ENCODE measurements at regions not wholly inside any gene's neighbourhood (a gene's known extent, or its start where the extent isn't known, plus 50 kb on each side); places are given as distances from the start of the nearest gene placed in this dataset.

DNA sequence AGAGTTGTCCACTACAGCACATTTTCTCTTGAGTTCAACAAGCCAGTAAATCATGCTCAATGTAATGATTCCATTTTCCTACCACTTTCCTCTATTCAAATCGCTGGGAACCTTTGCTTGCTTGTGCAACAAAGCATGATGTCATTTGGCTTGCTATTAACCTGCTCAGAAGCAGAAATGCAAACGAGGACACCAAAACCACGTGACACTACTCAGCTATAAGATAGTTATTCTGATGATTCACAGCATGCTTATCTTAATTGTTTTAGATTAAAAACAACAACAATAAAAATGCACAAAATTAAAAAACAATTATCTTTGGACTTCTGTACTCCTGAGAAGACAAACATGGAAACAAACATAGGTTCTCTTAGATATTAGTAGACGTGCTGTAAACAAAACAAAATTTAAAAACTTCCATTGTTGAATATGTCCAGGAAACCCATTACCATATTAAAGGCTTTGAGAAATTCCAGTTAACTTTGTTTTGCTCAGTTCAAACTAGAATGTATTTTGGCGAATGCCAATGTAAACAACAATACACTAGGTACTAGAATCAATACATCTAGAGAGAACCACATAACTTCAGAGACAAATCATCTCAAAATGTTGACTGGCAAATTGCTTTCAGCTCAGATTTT lies 77.5 kb upstream of the KRAS start:
- no peak overlapping the region for H3K27ac ChIP-seq

DNA sequence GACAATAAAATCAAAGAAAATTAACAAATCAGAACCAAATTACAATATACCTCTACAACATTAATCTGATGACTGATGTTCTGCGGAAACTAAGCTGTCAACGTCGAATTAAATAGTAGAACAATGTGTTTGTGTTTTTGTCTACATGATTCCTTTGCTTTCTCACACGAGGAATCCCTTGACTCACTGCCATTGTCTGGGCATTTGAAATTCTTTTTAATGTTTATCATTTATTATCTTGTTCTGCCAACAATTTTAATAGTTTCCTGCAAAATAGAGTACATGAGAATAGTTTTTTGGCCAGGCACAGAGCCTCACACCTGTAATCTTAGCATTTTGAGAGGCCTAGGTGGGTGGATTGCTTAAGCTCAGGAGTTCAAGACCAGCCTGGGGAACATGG lies 76.6 kb upstream of the KRAS start:
- no peak for TF ChIP-seq POLR2A (IDR thresholded peaks at IDR 0.05)
- TF ChIP-seq, protein P1, sequence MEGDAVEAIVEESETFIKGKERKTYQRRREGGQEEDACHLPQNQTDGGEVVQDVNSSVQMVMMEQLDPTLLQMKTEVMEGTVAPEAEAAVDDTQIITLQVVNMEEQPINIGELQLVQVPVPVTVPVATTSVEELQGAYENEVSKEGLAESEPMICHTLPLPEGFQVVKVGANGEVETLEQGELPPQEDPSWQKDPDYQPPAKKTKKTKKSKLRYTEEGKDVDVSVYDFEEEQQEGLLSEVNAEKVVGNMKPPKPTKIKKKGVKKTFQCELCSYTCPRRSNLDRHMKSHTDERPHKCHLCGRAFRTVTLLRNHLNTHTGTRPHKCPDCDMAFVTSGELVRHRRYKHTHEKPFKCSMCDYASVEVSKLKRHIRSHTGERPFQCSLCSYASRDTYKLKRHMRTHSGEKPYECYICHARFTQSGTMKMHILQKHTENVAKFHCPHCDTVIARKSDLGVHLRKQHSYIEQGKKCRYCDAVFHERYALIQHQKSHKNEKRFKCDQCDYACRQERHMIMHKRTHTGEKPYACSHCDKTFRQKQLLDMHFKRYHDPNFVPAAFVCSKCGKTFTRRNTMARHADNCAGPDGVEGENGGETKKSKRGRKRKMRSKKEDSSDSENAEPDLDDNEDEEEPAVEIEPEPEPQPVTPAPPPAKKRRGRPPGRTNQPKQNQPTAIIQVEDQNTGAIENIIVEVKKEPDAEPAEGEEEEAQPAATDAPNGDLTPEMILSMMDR (IDR thresholded peaks at IDR 0.05) = no peak
- Histone ChIP-seq H3K9me3 (no peaks in the 10 kb centered on the region), H3K4me1 (no peaks in the 10 kb centered on the region), H3K4me3 (no peak overlapping the region), H3K27me3 (no peaks in the 10 kb centered on the region), H3K36me3 (no peaks in the 10 kb centered on the region), H3K27ac (no peak overlapping the region)
- intact Hi-C loops (cut with DNase I; ENCODE audit: low total_unique reads) = no loop called here
- DNase-seq = no peak

More for the DNA sequence above, 77.5 kb upstream of the KRAS start:
- Histone ChIP-seq H3K27me3 (no peaks in the 10 kb centered on the region), H3K4me3 (no peak overlapping the region), H3K36me3 (no peaks in the 10 kb centered on the region), H3K9me3 (no peaks in the 10 kb centered on the region), H3K4me1 (no peaks in the 10 kb centered on the region)
- intact Hi-C loops (cut with DNase I; ENCODE audit: low total_unique reads) = no loop called here
- TF ChIP-seq, protein P1 (IDR thresholded peaks at IDR 0.05) = no peak
- no peak for TF ChIP-seq POLR2A (IDR thresholded peaks at IDR 0.05)
- DNase-seq = no peak

- Histone ChIP-seq H3K27me3 (no peaks in the 10 kb centered on the region), H3K27ac (no peak overlapping the region), H3K4me1 (no peaks in the 10 kb centered on the region), H3K9me3 (no peaks in the 10 kb centered on the region), H3K4me3 (no peak overlapping the region), H3K36me3 (no peaks in the 10 kb centered on the region)
- intact Hi-C loops (cut with DNase I; ENCODE audit: low total_unique reads) = no loop called here
- TF ChIP-seq, protein P1 (IDR thresholded peaks at IDR 0.05) = no peak
- TF ChIP-seq POLR2A (IDR thresholded peaks at IDR 0.05) = no peak
- DNase-seq = no peak
Measured at GRCh38 chr12:25326326-25326725, 75.6 kb upstream of the KRAS start.

- Histone ChIP-seq H3K9me3 (no peaks in the 10 kb centered on the region), H3K4me1 (no peaks in the 10 kb centered on the region), H3K27me3 (no peaks in the 10 kb centered on the region), H3K4me3 (no peak overlapping the region), H3K27ac (no peak overlapping the region), H3K36me3 (no peaks in the 10 kb centered on the region)
- DNase-seq = no peak
- TF ChIP-seq POLR2A (IDR thresholded peaks at IDR 0.05) = no peak
- TF ChIP-seq, protein P1 (IDR thresholded peaks at IDR 0.05) = no peak
- intact Hi-C loops (cut with DNase I; ENCODE audit: low total_unique reads) = no loop called here
Measured at GRCh38 chr12:25324861-25325260, 74.1 kb upstream of the KRAS start.

- H3K36me3 ChIP-seq = no peaks in the 10 kb centered on the region
- intact Hi-C loops (cut with DNase I; ENCODE audit: low total_unique reads) = no loop called here
- no peak overlapping the region for H3K27ac ChIP-seq
Measured at GRCh38 chr12:25323581-25323982, 72.9 kb upstream of the KRAS start.

More at GRCh38 chr12:25323581-25323982, 72.9 kb upstream of the KRAS start:
- DNase-seq = no peak
- Histone ChIP-seq H3K4me1 (no peaks in the 10 kb centered on the region), H3K27me3 (no peaks in the 10 kb centered on the region), H3K4me3 (no peak overlapping the region), H3K9me3 (no peaks in the 10 kb centered on the region)
- TF ChIP-seq POLR2A (IDR thresholded peaks at IDR 0.05) = no peak
- TF ChIP-seq, protein P1 (IDR thresholded peaks at IDR 0.05) = no peak
